ENCODE measurements at regions not wholly inside any gene's neighbourhood (a gene's known extent, or its start where the extent isn't known, plus 50 kb on each side); places are given as distances from the start of the nearest gene placed in this dataset.

GRCh38 chr11:27231530-27231929, 131.5 kb downstream of the CCDC34 start:
- H3K36me3 ChIP-seq: no peaks in the 10 kb centered on the region
- H3K4me3 ChIP-seq: no peak overlapping the region
- 38 to 51% (median 45%) methylated on average over 6 of the region's 6 CpGs for WGBS, 5 donors
- no peaks in the 10 kb centered on the region for H3K9me3 ChIP-seq
- no peak overlapping the region for H3K27ac ChIP-seq
- DNase-seq: no peak
- H3K27me3 ChIP-seq (replicated peaks in 1 of 7): no peaks in the 10 kb centered on the region
- peaks cover 0 to 4% (median 0%) of the 10 kb centered on the region in 6 donors for H3K4me1 ChIP-seq
- intact Hi-C loops (cut with DNase I; ENCODE audit: low total_unique reads): no loop called here
- no peak for TF ChIP-seq POLR2AphosphoS5 (IDR thresholded peaks at IDR 0.05)
- no peak for TF ChIP-seq CTCF (IDR thresholded peaks at IDR 0.05 in 8 of 11, conservative IDR thresholded peaks at IDR 0.05 in 3 of 11)
- no peak for TF ChIP-seq POLR2A (IDR thresholded peaks at IDR 0.05)

DNA sequence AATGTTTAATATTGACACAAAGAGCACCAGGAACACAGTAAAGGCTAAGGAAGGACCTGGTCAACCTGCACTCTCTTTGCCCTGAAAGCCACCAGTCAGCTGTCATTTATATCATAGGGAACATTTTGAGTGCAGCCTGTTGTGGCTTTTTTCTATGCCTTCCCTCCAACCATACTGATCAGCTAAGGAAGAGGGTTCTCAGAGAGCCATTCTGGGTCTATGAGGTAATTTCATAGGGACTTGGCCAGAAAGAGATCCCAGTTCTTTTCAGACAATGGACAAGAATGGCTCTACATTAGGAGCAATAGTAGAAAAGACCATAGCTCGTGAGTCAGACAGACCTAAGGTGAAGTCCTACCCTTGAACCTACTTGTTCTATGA, 132.8 kb downstream of the CCDC34 start:
- WGBS, 5 donors: 81 to 96% (median 83%) methylated on average over 1 of the region's 1 CpG
- Histone ChIP-seq H3K4me3 (no peak overlapping the region), H3K27me3 (replicated peaks in 1 of 7) (no peaks in the 10 kb centered on the region), H3K9me3 (no peaks in the 10 kb centered on the region), H3K36me3 (no peaks in the 10 kb centered on the region), H3K27ac (no peak overlapping the region), H3K4me1 (peaks cover 0 to 4% (median 0%) of the 10 kb centered on the region in 6 donors)
- intact Hi-C loops (cut with DNase I; ENCODE audit: low total_unique reads): no loop called here
- DNase-seq: no peak
- TF ChIP-seq POLR2A (IDR thresholded peaks at IDR 0.05): no peak
- no peak for TF ChIP-seq POLR2AphosphoS5 (IDR thresholded peaks at IDR 0.05)
- no peak for TF ChIP-seq CTCF (IDR thresholded peaks at IDR 0.05 in 8 of 11, conservative IDR thresholded peaks at IDR 0.05 in 3 of 11)

GRCh38 chr11:27229511-27230191, 133.4 kb downstream of the CCDC34 start:
- H3K9me3 ChIP-seq: no peaks in the 10 kb centered on the region
- H3K27me3 ChIP-seq (replicated peaks in 1 of 7): no peaks in the 10 kb centered on the region
- no peak overlapping the region for H3K4me3 ChIP-seq
- H3K4me1 ChIP-seq: peaks cover 0 to 4% (median 0%) of the 10 kb centered on the region in 6 donors
- DNase-seq: no peak
- no peaks in the 10 kb centered on the region for H3K36me3 ChIP-seq
- TF ChIP-seq POLR2AphosphoS5 (IDR thresholded peaks at IDR 0.05) (no peak), POLR2A (IDR thresholded peaks at IDR 0.05) (no peak), CTCF (IDR thresholded peaks at IDR 0.05 in 8 of 11, conservative IDR thresholded peaks at IDR 0.05 in 3 of 11) (no peak)
- H3K27ac ChIP-seq: no peak overlapping the region
- intact Hi-C loops (cut with DNase I; ENCODE audit: low total_unique reads): no loop called here
- 71 to 86% (median 79%) methylated on average over 2 of the region's 2 CpGs for WGBS, 5 donors

DNA sequence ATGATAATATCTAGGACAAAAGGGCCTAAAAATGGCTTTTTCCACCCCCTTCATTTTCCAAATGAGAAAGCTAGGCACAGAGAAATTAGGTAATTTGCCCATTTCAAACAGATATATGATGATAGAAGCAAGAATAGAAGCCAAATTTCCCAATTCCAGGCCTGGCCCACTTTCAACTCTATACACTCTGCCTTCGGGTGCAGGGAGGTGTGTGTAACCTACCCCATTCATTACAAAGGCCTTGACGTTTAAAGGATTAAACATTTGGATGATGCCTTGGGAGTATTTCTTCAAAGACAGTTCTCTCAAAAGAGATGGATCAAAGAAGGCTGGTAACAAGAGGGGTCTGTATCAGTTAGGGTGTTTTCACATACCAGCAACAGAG, 134.1 kb downstream of the CCDC34 start:
- Histone ChIP-seq H3K4me1 (no peaks in the 10 kb centered on the region), H3K27ac (no peak overlapping the region), H3K9me3 (no peaks in the 10 kb centered on the region), H3K36me3 (no peaks in the 10 kb centered on the region), H3K27me3 (replicated peaks in 1 of 7) (no peaks in the 10 kb centered on the region), H3K4me3 (no peak overlapping the region)
- intact Hi-C loops (cut with DNase I; ENCODE audit: low total_unique reads): no loop called here
- WGBS, 5 donors: 73 to 91% (median 84%) methylated on average over 2 of the region's 2 CpGs
- DNase-seq: no peak
- TF ChIP-seq CTCF (IDR thresholded peaks at IDR 0.05 in 8 of 11, conservative IDR thresholded peaks at IDR 0.05 in 3 of 11): no peak
- no peak for TF ChIP-seq POLR2A (IDR thresholded peaks at IDR 0.05)
- TF ChIP-seq POLR2AphosphoS5 (IDR thresholded peaks at IDR 0.05): no peak
